GM18909 (cell line): ENCODE measurements at regions not wholly inside any gene's neighbourhood (a gene's known extent, or its start where the extent isn't known, plus 50 kb on each side); places are given as distances from the start of the nearest gene placed in this dataset.

Source experiments
- ATAC-seq: cut with Tn5 transposase; IDR thresholded peaks from one replicate; pipeline ENCODE4 v1.9.1; 2021; ENCODE audit warnings: mild to moderate bottlenecking; ENCODE audit not compliant: unreplicated experiment, poor library complexity

GRCh38 chr7:16975712-16976111 is 93.9 kb upstream of the AGR3 start:
- peak; percentile 82 for ATAC-seq

- ATAC-seq: no peak
Measured at GRCh38 chr7:16978358-16979244, 96.8 kb upstream of the AGR3 start.

DNA sequence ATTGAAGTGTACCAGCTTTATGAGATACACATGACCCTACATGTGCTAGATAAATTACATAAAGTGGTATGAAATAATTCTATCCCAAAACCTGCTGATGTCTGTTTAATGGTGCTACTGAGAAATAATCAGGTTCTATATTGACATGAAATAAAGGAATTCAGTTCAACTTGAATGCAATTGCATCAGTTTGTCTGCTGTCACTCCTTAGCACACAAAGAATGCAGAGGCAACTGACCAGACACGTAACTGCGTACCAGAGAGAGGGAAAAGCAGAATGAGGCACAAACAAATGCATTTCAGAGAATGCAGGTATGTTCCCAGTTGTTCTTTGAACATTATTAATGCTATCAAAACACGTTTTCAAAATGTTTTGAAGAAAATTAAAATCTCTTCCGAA is 98.8 kb upstream of the AGR3 start:
- ATAC-seq: no peak

GRCh38 chr7:16982640-16983350 is 101.0 kb upstream of the AGR3 start:
- peak; percentile 52 for ATAC-seq

- no peak for ATAC-seq
Measured at GRCh38 chr7:16984375-16984774, 102.6 kb upstream of the AGR3 start.

- no peak for ATAC-seq
Measured at GRCh38 chr7:16985621-16986020, 103.8 kb upstream of the AGR3 start.

DNA sequence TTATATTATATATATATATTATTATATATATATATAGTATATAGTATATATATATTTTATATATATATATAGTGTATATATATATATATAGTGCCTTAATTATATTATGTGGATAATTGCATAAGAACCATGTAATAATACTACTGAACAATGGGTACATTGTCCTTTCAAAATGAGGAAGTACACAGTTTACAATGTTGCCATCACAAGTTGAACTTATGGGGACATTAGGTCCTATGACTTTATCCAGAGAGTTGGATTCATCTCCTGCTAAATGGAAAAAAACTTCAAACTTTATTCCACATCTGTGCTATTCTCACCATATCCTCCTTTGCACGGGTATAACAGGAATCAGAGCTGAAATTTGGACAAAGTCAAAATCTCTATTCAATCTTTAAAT is 105.0 kb upstream of the AGR3 start:
- no peak for ATAC-seq

GRCh38 chr7:16989811-16990413 is 108.1 kb upstream of the AGR3 start:
- ATAC-seq: no peak

DNA sequence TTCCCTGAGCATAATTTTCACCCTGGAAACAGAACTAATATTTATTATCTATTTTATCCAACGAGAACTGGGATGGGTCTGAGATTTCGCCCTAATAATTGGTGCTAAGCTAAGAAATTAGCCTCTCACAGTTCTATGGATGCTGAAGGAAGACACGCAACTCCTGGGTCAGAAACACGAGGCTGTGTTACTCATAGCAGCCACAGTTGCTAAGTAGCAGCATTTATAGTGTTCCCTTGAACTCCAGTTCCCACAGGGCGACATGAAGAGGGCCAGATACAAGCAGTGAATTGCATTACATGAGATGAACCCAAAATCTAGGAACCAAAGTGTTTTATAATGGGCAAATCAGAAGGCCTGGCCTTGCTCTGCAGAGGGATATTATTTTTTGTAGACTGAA is 109.8 kb upstream of the AGR3 start:
- no peak for ATAC-seq

GRCh38 chr7:16993543-16993942 is 111.8 kb upstream of the AGR3 start:
- ATAC-seq: no peak

- ATAC-seq: no peak
Measured at GRCh38 chr7:16998481-16999051, 116.8 kb upstream of the AGR3 start.

DNA sequence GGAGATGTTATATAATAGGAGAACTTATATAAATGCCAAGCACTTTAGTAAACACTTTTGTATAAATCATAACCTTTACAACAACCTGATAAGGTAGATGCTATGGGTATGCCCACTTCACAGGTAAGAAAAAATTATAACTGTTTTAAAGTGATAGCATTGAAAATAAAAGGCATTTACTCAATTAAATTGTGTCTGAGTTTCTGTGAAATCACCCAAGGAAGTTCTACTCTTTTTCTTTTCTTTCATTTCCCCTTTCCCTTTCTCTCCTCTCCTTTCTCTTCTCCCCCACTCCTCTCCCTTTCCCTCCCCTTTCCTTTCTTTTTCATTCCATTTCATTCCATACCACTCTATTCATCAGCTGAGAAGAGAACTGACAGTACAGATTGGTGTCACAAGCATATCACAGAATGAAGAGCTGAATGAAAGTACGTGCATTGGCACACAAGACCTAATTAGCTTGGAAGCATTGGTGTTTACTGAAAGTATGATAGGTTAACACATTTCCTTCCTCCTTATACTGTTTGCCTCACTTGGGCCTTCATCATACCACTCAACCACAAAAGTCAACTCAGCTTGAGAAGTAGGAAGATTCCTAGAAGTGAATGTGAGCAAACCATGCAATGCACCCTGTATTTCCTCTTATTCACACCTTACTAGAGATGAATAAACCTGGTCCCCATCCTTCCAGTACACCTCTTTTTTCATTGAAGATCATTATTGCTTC is 117.9 kb upstream of the AGR3 start:
- no peak for ATAC-seq

- no peak for ATAC-seq
Measured at GRCh38 chr7:17005271-17005670, 123.5 kb upstream of the AGR3 start.

DNA sequence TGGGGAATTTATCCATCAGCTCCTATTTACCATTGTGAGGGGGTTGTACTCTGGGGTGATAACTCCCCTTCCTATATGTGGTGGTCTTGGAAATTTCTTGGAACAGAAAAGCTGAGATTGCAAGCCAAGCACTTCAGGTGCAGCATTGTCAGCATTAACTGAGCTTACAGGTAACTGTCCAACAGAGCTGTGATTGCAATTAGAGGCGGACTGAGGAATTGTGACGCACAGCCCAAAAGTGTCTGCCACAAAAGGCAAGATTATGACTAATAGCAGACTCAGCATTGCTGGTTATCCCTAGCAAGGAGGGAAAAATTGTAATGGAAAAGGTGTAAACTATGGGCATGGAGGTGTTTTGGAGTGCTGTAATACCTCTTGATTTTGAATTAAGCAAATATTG is 126.1 kb upstream of the AGR3 start:
- no peak for ATAC-seq

DNA sequence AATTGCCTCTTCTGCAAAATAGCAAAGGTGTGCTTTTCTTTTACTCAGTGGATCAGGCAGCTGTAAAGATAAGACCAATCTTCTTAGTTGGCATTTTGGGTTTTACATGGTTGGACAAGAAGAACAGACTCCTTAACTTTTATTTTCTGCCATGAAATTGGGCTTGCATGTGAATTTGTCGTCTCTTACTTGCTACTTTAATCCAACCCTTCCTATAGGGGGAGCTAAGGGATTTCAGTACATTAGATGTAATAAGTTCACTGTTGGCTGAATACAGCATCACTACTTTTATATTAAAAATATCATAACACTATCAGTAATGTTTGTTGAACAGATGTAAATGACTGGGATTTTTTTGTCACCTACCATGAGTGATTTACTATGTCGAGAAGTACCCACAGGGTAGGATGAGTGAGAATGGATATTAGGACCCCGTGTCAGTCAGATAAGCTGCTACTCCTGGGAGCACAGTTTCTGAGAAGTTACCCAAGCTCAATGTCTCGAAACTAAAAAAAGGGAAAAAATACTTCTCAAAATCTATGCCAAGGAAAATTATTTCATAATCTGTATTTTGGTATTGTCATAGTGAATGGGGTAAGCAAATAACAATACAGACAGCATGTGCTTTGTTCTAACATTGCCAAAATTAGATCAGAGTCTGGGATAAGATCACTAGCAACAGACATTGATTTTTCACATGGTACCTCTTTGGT is 127.4 kb upstream of the AGR3 start:
- no peak for ATAC-seq

DNA sequence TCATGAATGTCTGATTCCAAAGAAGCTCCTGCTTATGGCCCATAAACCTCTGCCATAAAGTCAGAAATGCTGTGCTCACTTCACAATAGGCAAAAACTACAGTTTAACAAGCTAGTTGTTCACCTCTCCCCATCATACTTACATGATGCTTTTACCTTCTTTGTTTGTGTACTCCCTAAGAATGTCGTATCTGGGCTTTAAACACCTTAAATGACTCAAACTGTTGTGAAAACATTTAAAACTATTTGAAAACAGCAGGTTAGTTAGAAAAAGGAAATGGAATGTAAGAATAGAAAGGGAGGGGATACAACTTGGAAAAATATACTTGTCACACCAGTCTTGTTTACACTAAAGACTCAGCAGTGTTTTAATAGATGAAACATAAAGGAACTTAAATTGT is 128.2 kb upstream of the AGR3 start:
- no peak for ATAC-seq

GRCh38 chr7:17010637-17011300 is 129.0 kb upstream of the AGR3 start:
- no peak for ATAC-seq

GRCh38 chr7:17013204-17013603 is 131.4 kb upstream of the AGR3 start:
- ATAC-seq: no peak

- no peak for ATAC-seq
Measured at GRCh38 chr7:17014686-17015085, 132.9 kb upstream of the AGR3 start.
